Natural killer cell (primary cell): ENCODE measurements at regions not wholly inside any gene's neighbourhood (a gene's known extent, or its start where the extent isn't known, plus 50 kb on each side); places are given as distances from the start of the nearest gene placed in this dataset.

ENCODE experiments used
- ATAC-seq, 3 donors: fragments of 150-1000 bp in 2 of 3; fragments of 200-7000 bp in 1 of 3; cut with Tn5 transposase; 1 replicate in 1 of 3; 2 replicates in 2 of 3; pipeline ENCODE4 v1.10.0; 2021; ENCODE audit warnings: mild to moderate bottlenecking in 2 of 3, moderate library complexity in 2 of 3
- DNase-seq, 2 donors: peaks; one replicate each; pipeline versions ENCODE4 v3.0.0 to v3.0.0-alpha.2; 2013 to 2021; ENCODE audit warnings: mixed read lengths in 1 of 2
- H3K27ac ChIP-seq: one replicate; pipeline ENCODE4 v1.5.1; 2013; ENCODE audit warnings: mild to moderate bottlenecking, low read length
- H3K27me3 ChIP-seq: one replicate; pipeline ENCODE4 v1.6.1; 2013; ENCODE audit warnings: low read length; ENCODE audit not compliant: control insufficient read depth, insufficient read depth
- H3K36me3 ChIP-seq: one replicate; pipeline ENCODE4 v1.6.1; 2013; ENCODE audit warnings: low read length; ENCODE audit not compliant: control insufficient read depth, insufficient read depth
- H3K4me1 ChIP-seq: one replicate; pipeline ENCODE4 v1.6.1; 2013; ENCODE audit warnings: low read length; ENCODE audit not compliant: control insufficient read depth, insufficient read depth
- H3K4me3 ChIP-seq: one replicate; pipeline ENCODE4 v1.5.1; 2013; ENCODE audit warnings: low read length
- H3K9me3 ChIP-seq: one replicate; pipeline ENCODE4 v1.6.1; 2013; ENCODE audit warnings: low read length; ENCODE audit not compliant: control insufficient read depth, insufficient read depth
- H3K27ac Mint-ChIP-seq, 2 donors: one replicate each; pipeline ENCODE4 v1.8.0; 2022; ENCODE audit warnings: mild to moderate bottlenecking in 2 of 2, mixed read lengths in 2 of 2, moderate library complexity in 1 of 2
- H3K27me3 Mint-ChIP-seq, 2 donors: one replicate each; pipeline ENCODE4 v1.8.0; 2022; ENCODE audit warnings: low read depth in 2 of 2, mixed read lengths in 2 of 2
- H3K36me3 Mint-ChIP-seq: one replicate; pipeline ENCODE4 v1.8.0; 2022; ENCODE audit warnings: mixed read lengths
- H3K4me1 Mint-ChIP-seq, 2 donors: one replicate each; pipeline ENCODE4 v1.8.0; 2022; ENCODE audit warnings: mixed read lengths in 2 of 2
- H3K4me3 Mint-ChIP-seq: one replicate; pipeline ENCODE4 v1.8.0; 2022; ENCODE audit warnings: mild to moderate bottlenecking, moderate library complexity, mixed read lengths
- H3K9me3 Mint-ChIP-seq, 2 donors: one replicate each; pipeline ENCODE4 v1.8.0; 2022; ENCODE audit warnings: mixed read lengths in 2 of 2
- CTCF ChIP-seq: fragments of 200-600 bp; IDR thresholded peaks from one replicate; pipeline ENCODE4 v1.8.0; 2022; ENCODE audit warnings: antibody characterized with exemption
- WGBS: methylation state at CpG from one replicate; pipeline ENCODE4 v1.1.7; 2013; ENCODE audit warnings: missing lambda C conversion rate; ENCODE audit not compliant: insufficient coverage; 5-methylcytosine and 5-hydroxymethylcytosine counted together
- intact Hi-C: fragments of 100-400 bp; cut with micrococcal nuclease; formaldehyde crosslinking; loops from one replicate; pipeline ENCODE4 v1.14.2; 2022

- Histone ChIP-seq H3K27me3 (no peaks in the 10 kb centered on the region), H3K27ac (no peak overlapping the region), H3K4me3 (no peak overlapping the region), H3K36me3 (no peaks in the 10 kb centered on the region), H3K9me3 (no peaks in the 10 kb centered on the region), H3K4me1 (no peaks in the 10 kb centered on the region)
- Mint-ChIP-seq H3K27me3 (peaks cover 0 to 5% of the 10 kb centered on the region in 2 donors), H3K4me1 (no peaks in the 10 kb centered on the region), H3K4me3 (no peak overlapping the region), H3K36me3 (no peaks in the 10 kb centered on the region), H3K27ac (no peak overlapping the region), H3K9me3 (no peaks in the 10 kb centered on the region)
- intact Hi-C loops, result no loop called here
- no peak for DNase-seq
- no peak for ATAC-seq
- no peak for TF ChIP-seq CTCF
These were observed 119.5 kb upstream of the FOXA2 start for GRCh38 chr20:22703843-22704242.

- no peaks in the 10 kb centered on the region for H3K9me3 Mint-ChIP-seq
- Histone ChIP-seq H3K9me3 (no peaks in the 10 kb centered on the region), H3K27me3 (no peaks in the 10 kb centered on the region), H3K27ac (no peak overlapping the region), H3K4me1 (no peaks in the 10 kb centered on the region), H3K4me3 (no peak overlapping the region), H3K36me3 (no peaks in the 10 kb centered on the region)
- no peak overlapping the region for H3K4me3 Mint-ChIP-seq
- H3K27ac Mint-ChIP-seq, result no peak overlapping the region
- H3K36me3 Mint-ChIP-seq, result no peaks in the 10 kb centered on the region
- intact Hi-C loops, result no loop called here
- H3K4me1 Mint-ChIP-seq, result no peaks in the 10 kb centered on the region
- ATAC-seq, result no peak
- no peak for DNase-seq
- WGBS, result 84% methylated on average over 2 of the region's 2 CpGs
- peaks cover 0 to 19% of the 10 kb centered on the region in 2 donors for H3K27me3 Mint-ChIP-seq
- no peak for TF ChIP-seq CTCF
These were observed 127.8 kb upstream of the FOXA2 start for GRCh38 chr20:22711971-22712755.

- intact Hi-C loops, result no loop called here
- Histone ChIP-seq H3K36me3 (no peaks in the 10 kb centered on the region), H3K4me3 (no peak overlapping the region), H3K27ac (no peak overlapping the region), H3K27me3 (no peaks in the 10 kb centered on the region), H3K4me1 (no peaks in the 10 kb centered on the region), H3K9me3 (no peaks in the 10 kb centered on the region)
- ATAC-seq (no peak), DNase-seq (no peak)
- H3K27me3 Mint-ChIP-seq, result peaks cover 3 to 19% of the 10 kb centered on the region in 2 donors
- no peak for TF ChIP-seq CTCF
- no peaks in the 10 kb centered on the region for H3K4me1 Mint-ChIP-seq
- no peak overlapping the region for H3K27ac Mint-ChIP-seq
- WGBS, result 1% methylated on average over 5 of the region's 5 CpGs
- no peaks in the 10 kb centered on the region for H3K36me3 Mint-ChIP-seq
- peaks cover 0 to 1% of the 10 kb centered on the region in 2 donors for H3K9me3 Mint-ChIP-seq
- H3K4me3 Mint-ChIP-seq, result no peak overlapping the region
These were observed 132.5 kb upstream of the FOXA2 start for GRCh38 chr20:22716821-22717351.

GRCh38 chr20:22717466-22717865 is 133.1 kb upstream of the FOXA2 start:
- WGBS, result 88% methylated on average over 4 of the region's 4 CpGs
- Histone ChIP-seq H3K4me3 (no peak overlapping the region), H3K9me3 (no peaks in the 10 kb centered on the region), H3K4me1 (no peaks in the 10 kb centered on the region), H3K27ac (no peak overlapping the region), H3K36me3 (no peaks in the 10 kb centered on the region), H3K27me3 (no peaks in the 10 kb centered on the region)
- H3K36me3 Mint-ChIP-seq, result no peaks in the 10 kb centered on the region
- intact Hi-C loops, result no loop called here
- no peak overlapping the region for H3K27ac Mint-ChIP-seq
- peaks cover 0 to 2% of the 10 kb centered on the region in 2 donors for H3K9me3 Mint-ChIP-seq
- H3K27me3 Mint-ChIP-seq, result peaks cover 3 to 19% of the 10 kb centered on the region in 2 donors
- no peaks in the 10 kb centered on the region for H3K4me1 Mint-ChIP-seq
- H3K4me3 Mint-ChIP-seq, result no peak overlapping the region
- no peak for TF ChIP-seq CTCF
- DNase-seq (no peak), ATAC-seq (no peak)
